ENCODE measurements at regions not wholly inside any gene's neighbourhood (a gene's known extent, or its start where the extent isn't known, plus 50 kb on each side); places are given as distances from the start of the nearest gene placed in this dataset.

DNA sequence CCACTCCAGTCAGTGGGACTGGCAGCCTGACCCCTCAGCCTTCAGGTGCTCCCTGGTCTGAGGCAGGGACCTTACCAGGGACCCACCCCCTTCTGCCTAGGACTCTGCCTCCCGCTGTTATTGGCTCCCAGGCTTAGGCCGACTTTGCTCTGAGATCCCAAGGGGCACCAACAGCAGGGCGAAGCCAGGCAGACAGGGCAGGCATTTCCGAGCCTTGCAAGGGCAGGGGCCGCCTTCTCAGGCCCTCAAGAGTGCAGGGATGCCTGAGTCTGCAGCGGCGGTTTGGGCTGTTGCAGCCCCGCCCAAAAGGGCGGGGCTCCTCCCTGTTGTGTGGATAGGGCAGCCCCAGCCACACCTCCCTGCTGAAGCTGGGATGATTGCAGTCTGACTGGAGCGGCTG lies 644.6 kb downstream of the PRR16 start:
- Histone ChIP-seq H3K4me3 (no peak overlapping the region), H3K36me3 (no peaks in the 10 kb centered on the region), H3K4me1 (no peaks in the 10 kb centered on the region), H3K9me3 (peaks cover 0 to 15% (median 4%) of the 10 kb centered on the region in 4 donors), H3K27me3 (no peaks in the 10 kb centered on the region), H3K27ac (no peak overlapping the region)
- no peak for DNase-seq
- intact Hi-C loops (cut with DNase I; ENCODE audit: low total_unique reads): no loop called here
- 78 to 92% (median 82%) methylated on average over 4 to 10 of the region's 10 CpGs for WGBS, 5 donors
- TF ChIP-seq, protein P1, sequence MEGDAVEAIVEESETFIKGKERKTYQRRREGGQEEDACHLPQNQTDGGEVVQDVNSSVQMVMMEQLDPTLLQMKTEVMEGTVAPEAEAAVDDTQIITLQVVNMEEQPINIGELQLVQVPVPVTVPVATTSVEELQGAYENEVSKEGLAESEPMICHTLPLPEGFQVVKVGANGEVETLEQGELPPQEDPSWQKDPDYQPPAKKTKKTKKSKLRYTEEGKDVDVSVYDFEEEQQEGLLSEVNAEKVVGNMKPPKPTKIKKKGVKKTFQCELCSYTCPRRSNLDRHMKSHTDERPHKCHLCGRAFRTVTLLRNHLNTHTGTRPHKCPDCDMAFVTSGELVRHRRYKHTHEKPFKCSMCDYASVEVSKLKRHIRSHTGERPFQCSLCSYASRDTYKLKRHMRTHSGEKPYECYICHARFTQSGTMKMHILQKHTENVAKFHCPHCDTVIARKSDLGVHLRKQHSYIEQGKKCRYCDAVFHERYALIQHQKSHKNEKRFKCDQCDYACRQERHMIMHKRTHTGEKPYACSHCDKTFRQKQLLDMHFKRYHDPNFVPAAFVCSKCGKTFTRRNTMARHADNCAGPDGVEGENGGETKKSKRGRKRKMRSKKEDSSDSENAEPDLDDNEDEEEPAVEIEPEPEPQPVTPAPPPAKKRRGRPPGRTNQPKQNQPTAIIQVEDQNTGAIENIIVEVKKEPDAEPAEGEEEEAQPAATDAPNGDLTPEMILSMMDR (IDR thresholded peaks at IDR 0.05): no peak
- TF ChIP-seq EP300 (IDR thresholded peaks at IDR 0.05): no peak
- no peak for TF ChIP-seq POLR2A (IDR thresholded peaks at IDR 0.05)
- no peak for TF ChIP-seq POLR2AphosphoS5 (IDR thresholded peaks at IDR 0.05)

DNA sequence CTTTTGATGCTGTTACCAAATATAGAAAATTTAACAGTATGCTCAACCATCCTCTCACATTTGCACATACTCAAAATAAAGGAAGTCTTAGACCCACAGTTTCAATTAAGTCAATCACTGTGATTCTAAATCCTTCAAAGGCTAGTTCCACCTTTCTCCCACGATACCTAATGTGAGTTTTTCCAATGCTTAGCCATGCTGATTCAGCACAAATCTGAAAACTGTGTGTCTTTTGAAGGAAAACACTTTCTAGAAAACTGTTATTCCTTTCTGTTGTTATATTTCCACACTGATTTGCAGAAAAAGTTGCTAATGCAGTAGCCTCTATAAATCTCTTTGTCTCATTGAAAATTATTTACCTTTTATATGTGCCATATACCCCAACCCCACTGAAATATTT lies 645.7 kb downstream of the PRR16 start:
- Histone ChIP-seq H3K36me3 (no peaks in the 10 kb centered on the region), H3K27me3 (no peaks in the 10 kb centered on the region), H3K27ac (no peak overlapping the region), H3K4me3 (no peak overlapping the region), H3K4me1 (no peaks in the 10 kb centered on the region), H3K9me3 (peaks cover 0 to 15% (median 4%) of the 10 kb centered on the region in 4 donors)
- intact Hi-C loops (cut with DNase I; ENCODE audit: low total_unique reads): no loop called here
- no peak for DNase-seq
- no peak for TF ChIP-seq POLR2A (IDR thresholded peaks at IDR 0.05)
- TF ChIP-seq POLR2AphosphoS5 (IDR thresholded peaks at IDR 0.05): no peak
- no peak for TF ChIP-seq EP300 (IDR thresholded peaks at IDR 0.05)
- TF ChIP-seq, protein P1 (IDR thresholded peaks at IDR 0.05): no peak
- WGBS, 5 donors: 2 to 55% (median 51%) methylated on average over 1 of the region's 1 CpG

DNA sequence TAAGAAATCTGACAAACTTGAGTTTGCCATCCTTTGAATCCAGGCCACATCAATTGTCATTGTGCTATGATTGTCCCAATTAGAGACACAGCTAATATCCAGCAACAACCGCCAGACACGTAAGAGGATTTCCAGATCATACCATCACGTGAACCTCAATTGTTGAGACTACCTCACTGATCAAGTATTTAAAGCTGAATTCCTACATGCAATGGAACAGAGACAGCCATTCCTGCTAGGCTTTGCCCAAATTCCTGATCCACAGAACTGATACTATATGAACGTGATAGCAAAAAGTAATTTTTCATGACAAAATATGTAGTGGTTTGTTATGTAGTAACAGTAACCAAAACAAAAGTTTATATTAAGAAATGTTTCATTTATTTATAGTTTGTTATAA lies 657.7 kb downstream of the PRR16 start:
- Histone ChIP-seq H3K27me3 (no peaks in the 10 kb centered on the region), H3K27ac (no peak overlapping the region), H3K36me3 (no peaks in the 10 kb centered on the region), H3K4me1 (no peaks in the 10 kb centered on the region), H3K4me3 (no peak overlapping the region), H3K9me3 (no peaks in the 10 kb centered on the region)
- intact Hi-C loops (cut with DNase I; ENCODE audit: low total_unique reads): no loop called here
- TF ChIP-seq, protein P1 (IDR thresholded peaks at IDR 0.05): no peak
- no peak for TF ChIP-seq EP300 (IDR thresholded peaks at IDR 0.05)
- TF ChIP-seq POLR2A (IDR thresholded peaks at IDR 0.05): no peak
- TF ChIP-seq POLR2AphosphoS5 (IDR thresholded peaks at IDR 0.05): no peak
- 62 to 91% (median 89%) methylated on average over 4 of the region's 4 CpGs for WGBS, 5 donors
- DNase-seq: no peak

DNA sequence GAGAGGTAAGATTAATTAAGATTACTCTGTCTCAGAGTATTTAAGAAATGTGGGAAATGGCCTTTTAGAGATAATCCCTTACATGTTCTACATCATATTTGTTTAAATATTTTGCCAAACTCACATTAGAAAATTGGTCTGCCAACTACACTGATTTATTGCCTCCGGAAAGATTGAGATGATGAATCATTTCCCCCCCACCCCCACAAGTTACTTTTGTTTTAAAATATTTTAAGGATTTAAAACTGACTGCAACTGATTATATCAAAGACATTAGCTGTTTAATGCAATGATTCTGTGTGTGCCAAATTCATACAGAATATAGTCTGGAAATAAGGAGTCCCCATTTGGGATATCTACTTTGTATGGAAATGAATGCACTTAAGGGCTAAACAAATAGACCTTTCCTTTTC lies 674.4 kb downstream of the PRR16 start:
- DNase-seq: no peak
- Histone ChIP-seq H3K4me3 (no peak overlapping the region), H3K36me3 (no peaks in the 10 kb centered on the region), H3K27ac (no peak overlapping the region), H3K27me3 (no peaks in the 10 kb centered on the region), H3K9me3 (peaks cover 0 to 11% (median 0%) of the 10 kb centered on the region in 4 donors), H3K4me1 (no peaks in the 10 kb centered on the region)
- WGBS, 5 donors: 40 to 61% (median 51%) methylated on average over 1 of the region's 1 CpG
- TF ChIP-seq EP300 (IDR thresholded peaks at IDR 0.05) (no peak), POLR2A (IDR thresholded peaks at IDR 0.05) (no peak), POLR2AphosphoS5 (IDR thresholded peaks at IDR 0.05) (no peak)
- TF ChIP-seq, protein P1 (IDR thresholded peaks at IDR 0.05): no peak
- intact Hi-C loops (cut with DNase I; ENCODE audit: low total_unique reads): no loop called here
